HG02623 (cell line): ENCODE measurements at regions not wholly inside any gene's neighbourhood (a gene's known extent, or its start where the extent isn't known, plus 50 kb on each side); places are given as distances from the start of the nearest gene placed in this dataset.
"Not testable (repeated sequence)": the region's sequence is repeated elsewhere in the genome, so short reads cannot be mapped to it uniquely, and the experiment has no call there.

Experiments
- ATAC-seq: cut with Tn5 transposase; IDR thresholded peaks from one replicate; pipeline ENCODE4 v1.9.1; 2021; ENCODE audit warnings: moderate library complexity; ENCODE audit not compliant: unreplicated experiment

- peak; percentile 63 for ATAC-seq
Measured at GRCh38 chr13:44300895-44301638, 72.6 kb upstream of the SERP2 start.

GRCh38 chr13:44301639-44302015 lies 72.0 kb upstream of the SERP2 start:
- ATAC-seq, result no peak

- no peak for ATAC-seq
Measured at GRCh38 chr13:44302233-44302632, 71.4 kb upstream of the SERP2 start.

GRCh38 chr13:44302940-44303575 lies 70.6 kb upstream of the SERP2 start:
- ATAC-seq, result no peak

- no peak for ATAC-seq
Measured at GRCh38 chr13:44303681-44304432, 69.8 kb upstream of the SERP2 start.

- no peak for ATAC-seq
Measured at GRCh38 chr13:44304433-44304725, 69.2 kb upstream of the SERP2 start.

- ATAC-seq, result no peak
Measured at GRCh38 chr13:44305286-44305685, 68.3 kb upstream of the SERP2 start.

- no peak for ATAC-seq
Measured at GRCh38 chr13:44305917-44306370, 67.7 kb upstream of the SERP2 start.

- ATAC-seq, result no peak
Measured at GRCh38 chr13:44306371-44307192, 67.0 kb upstream of the SERP2 start.

- ATAC-seq, result no peak
Measured at GRCh38 chr13:44307255-44307654, 66.4 kb upstream of the SERP2 start.

- no peak for ATAC-seq
Measured at GRCh38 chr13:44307844-44308243, 65.8 kb upstream of the SERP2 start.

- ATAC-seq, result no peak
Measured at GRCh38 chr13:44308352-44308751, 65.3 kb upstream of the SERP2 start.

- ATAC-seq, result no peak
Measured at GRCh38 chr13:44309794-44310757, 63.5 kb upstream of the SERP2 start.

- ATAC-seq, result no peak
Measured at GRCh38 chr13:44311011-44311780, 62.4 kb upstream of the SERP2 start.

- ATAC-seq, result no peak
Measured at GRCh38 chr13:44312131-44312530, 61.5 kb upstream of the SERP2 start.

GRCh38 chr13:44312834-44313551 lies 60.6 kb upstream of the SERP2 start:
- ATAC-seq, result no peak

GRCh38 chr13:44313674-44314073 lies 60.0 kb upstream of the SERP2 start:
- ATAC-seq, result no peak

- ATAC-seq, result not testable (repeated sequence)
Measured at GRCh38 chr13:44314160-44314559, 59.5 kb upstream of the SERP2 start.

- ATAC-seq, result no peak
Measured at GRCh38 chr13:44317752-44318151, 55.9 kb upstream of the SERP2 start.
